ENCODE measurements at regions not wholly inside any gene's neighbourhood (a gene's known extent, or its start where the extent isn't known, plus 50 kb on each side); places are given as distances from the start of the nearest gene placed in this dataset.

DNA sequence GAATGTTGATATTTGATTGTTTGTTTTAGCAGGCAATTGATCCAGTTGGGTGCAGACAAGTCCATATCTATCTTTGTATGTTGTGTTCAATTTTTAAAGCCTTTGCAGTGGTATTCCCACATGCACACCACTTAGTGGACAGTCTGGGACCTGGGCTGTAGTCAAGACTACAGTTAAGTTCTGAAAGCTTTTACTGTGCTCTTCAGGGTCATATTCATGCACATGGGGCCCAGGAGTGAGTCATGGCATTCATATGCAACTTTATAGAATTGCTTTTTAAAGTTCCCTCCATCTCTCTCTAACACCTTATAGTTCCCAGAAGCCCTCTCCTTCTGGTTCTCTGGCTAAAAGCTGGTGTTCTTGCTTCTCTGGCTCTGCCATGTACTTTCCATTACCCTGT lies 228.2 kb upstream of the CCNH start:
- TF ChIP-seq POLR2A (IDR thresholded peaks at IDR 0.05; ENCODE audit: low read length) (no peak), GATA1 (IDR thresholded peaks at IDR 0.05; ENCODE audit: low read depth, low read length) (no peak)

All from erythroblast (primary cell).